Mesenchymal stem cell (in vitro differentiated cells and primary cell): ENCODE measurements at regions not wholly inside any gene's neighbourhood (a gene's known extent, or its start where the extent isn't known, plus 50 kb on each side); places are given as distances from the start of the nearest gene placed in this dataset.
A peak's percentile ranks its signal among the peaks of the same experiment; 100 is the strongest.
"Not testable (repeated sequence)": the region's sequence is repeated elsewhere in the genome, so short reads cannot be mapped to it uniquely, and the experiment has no call there.

Experiments used
- DNase-seq: peaks from one replicate; pipeline ENCODE4 v3.0.0-alpha.2; 2013
- H2AFZ ChIP-seq: one replicate; pipeline ENCODE4 v1.6.1; 2013; ENCODE audit warnings: low read depth, mild to moderate bottlenecking, control low read depth, inconsistent platforms, low read length, moderate library complexity
- H2AK5ac ChIP-seq: 2 replicates; pipeline ENCODE4 v1.6.1; 2013; ENCODE audit warnings: low read length, moderate library complexity, mild to moderate bottlenecking, inconsistent platforms; ENCODE audit not compliant: severe bottlenecking
- H2BK120ac ChIP-seq: one replicate; pipeline ENCODE4 v1.6.1; 2013; ENCODE audit warnings: low read depth, mild to moderate bottlenecking, inconsistent platforms, low read length, moderate library complexity
- H2BK12ac ChIP-seq, 2 experiments: one replicate each; pipeline ENCODE4 v1.6.1; 2013; ENCODE audit warnings: inconsistent platforms in 2 of 2, low read length in 2 of 2, mild to moderate bottlenecking in 2 of 2, moderate library complexity in 2 of 2, control low read depth in 1 of 2
- H2BK15ac ChIP-seq: one replicate; pipeline ENCODE4 v1.6.1; 2013; ENCODE audit warnings: mild to moderate bottlenecking, low read depth, inconsistent platforms; ENCODE audit not compliant: poor library complexity, severe bottlenecking
- H2BK5ac ChIP-seq: 2 replicates; pipeline ENCODE4 v1.6.1; 2013; ENCODE audit warnings: low read depth, mild to moderate bottlenecking, low read length, control low read depth, inconsistent platforms; ENCODE audit not compliant: poor library complexity, severe bottlenecking
- H3K14ac ChIP-seq, 2 experiments: one replicate each; pipeline ENCODE4 v1.6.1; 2013; ENCODE audit warnings: inconsistent platforms in 2 of 2, low read length in 2 of 2, control low read depth in 1 of 2, mild to moderate bottlenecking in 1 of 2, moderate library complexity in 1 of 2
- H3K18ac ChIP-seq, 2 experiments: one replicate each; pipeline ENCODE4 v1.6.1; 2013; ENCODE audit warnings: inconsistent platforms in 2 of 2, low read length in 2 of 2, control low read depth in 1 of 2, low read depth in 1 of 2, mild to moderate bottlenecking in 1 of 2
- H3K23ac ChIP-seq, 2 experiments: one replicate each; pipeline ENCODE4 v1.6.1; 2013; ENCODE audit warnings: inconsistent platforms in 2 of 2, low read length in 2 of 2, mild to moderate bottlenecking in 2 of 2, moderate library complexity in 2 of 2, control low read depth in 1 of 2
- H3K27ac ChIP-seq: 2 replicates; pipeline ENCODE4 v1.5.1; 2013; ENCODE audit warnings: mild to moderate bottlenecking, moderate library complexity, low read length, control low read depth, inconsistent platforms; ENCODE audit not compliant: poor library complexity, severe bottlenecking
- H3K27me3 ChIP-seq, 2 experiments: 2 replicates each; pipeline versions ENCODE4 v1.6.1 to v1.7.0; 2013; ENCODE audit warnings: low read length in 2 of 2, mild to moderate bottlenecking in 2 of 2, moderate library complexity in 2 of 2, control low read depth in 1 of 2, inconsistent platforms in 1 of 2; ENCODE audit not compliant: control insufficient read depth in 1 of 2, insufficient read depth in 1 of 2
- H3K36me3 ChIP-seq, 2 experiments: 2 replicates each; pipeline versions ENCODE4 v1.6.1 to v1.7.0; 2013; ENCODE audit warnings: low read length in 2 of 2, control low read depth in 1 of 2, inconsistent platforms in 1 of 2, low read depth in 1 of 2, mild to moderate bottlenecking in 1 of 2; ENCODE audit not compliant: insufficient read depth in 2 of 2, control insufficient read depth in 1 of 2
- H3K4ac ChIP-seq, 2 experiments: one replicate each; pipeline ENCODE4 v1.6.1; 2013; ENCODE audit warnings: inconsistent platforms in 2 of 2, low read length in 2 of 2, mild to moderate bottlenecking in 2 of 2, moderate library complexity in 2 of 2, control low read depth in 1 of 2, low read depth in 1 of 2
- H3K4me1 ChIP-seq: 2 replicates; pipeline ENCODE4 v1.6.1; 2013; ENCODE audit warnings: low read depth, low read length, control low read depth; ENCODE audit not compliant: control insufficient read depth, insufficient read depth
- H3K4me2 ChIP-seq: 2 replicates; pipeline ENCODE4 v1.6.1; 2013; ENCODE audit warnings: low read length, mild to moderate bottlenecking, inconsistent platforms; ENCODE audit not compliant: poor library complexity, severe bottlenecking
- H3K4me3 ChIP-seq, 2 experiments: 2 replicates each; pipeline versions ENCODE4 v1.5.1 to v1.7.0; 2013; ENCODE audit warnings: low read length in 2 of 2, mild to moderate bottlenecking in 2 of 2, control low read depth in 1 of 2, low read depth in 1 of 2; ENCODE audit not compliant: insufficient read depth in 1 of 2
- H3K79me1 ChIP-seq: replicated peaks from 2 replicates; pipeline ENCODE4 v1.6.1; 2013; ENCODE audit warnings: mild to moderate bottlenecking, control low read depth, low read length, inconsistent platforms; ENCODE audit not compliant: poor library complexity, severe bottlenecking
- H3K9ac ChIP-seq: 2 replicates; pipeline ENCODE4 v1.7.0; 2013; ENCODE audit warnings: mild to moderate bottlenecking, low read length, moderate library complexity
- H3K9me3 ChIP-seq: 2 replicates; pipeline ENCODE4 v1.7.0; 2013; ENCODE audit warnings: mild to moderate bottlenecking, low read length; ENCODE audit not compliant: control insufficient read depth
- H4K8ac ChIP-seq: one replicate; pipeline ENCODE4 v1.6.1; 2013; ENCODE audit warnings: inconsistent platforms, mild to moderate bottlenecking, low read length, moderate library complexity
- H4K91ac ChIP-seq: one replicate; pipeline ENCODE4 v1.6.1; 2013; ENCODE audit warnings: mild to moderate bottlenecking, low read length, inconsistent platforms
- WGBS: methylation state at CpG from one replicate; pipeline ENCODE4 v1.1.7; 2013; ENCODE audit warnings: mixed read lengths; 5-methylcytosine and 5-hydroxymethylcytosine counted together

DNA sequence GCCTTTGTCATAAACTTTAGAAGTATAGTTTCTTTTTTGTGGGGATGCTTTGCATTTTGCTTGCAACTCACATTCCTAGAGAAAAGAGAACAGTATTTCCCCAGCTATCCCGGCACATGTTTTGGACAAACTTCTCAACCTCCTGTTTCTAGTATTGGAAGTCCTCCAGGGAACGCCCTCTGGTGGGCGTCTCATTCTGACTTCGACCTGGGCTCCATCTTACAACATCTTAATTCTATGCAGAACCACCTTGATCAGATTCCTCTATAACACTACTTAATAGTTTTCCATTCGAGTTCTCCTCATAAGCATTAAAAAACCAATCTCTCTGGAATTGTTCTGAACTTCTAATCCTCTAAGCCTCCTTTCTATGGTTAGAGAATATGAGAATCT lies 139.5 kb upstream of the FZD8 start:
- Histone ChIP-seq H3K27ac (no peak overlapping the region), H3K79me1 (no peaks in the 10 kb centered on the region), H3K36me3 (no peaks in the 10 kb centered on the region), H2BK120ac (no peak overlapping the region), H3K14ac (no peak overlapping the region), H3K23ac (no peak overlapping the region), H4K91ac (no peak overlapping the region), H2AFZ (no peak overlapping the region), H4K8ac (no peak overlapping the region), H2BK12ac (no peak overlapping the region), H3K9me3 (no peaks in the 10 kb centered on the region), H3K27me3 (peaks cover 0 to 6% of the 10 kb centered on the region in 2 experiments), H3K9ac (no peak overlapping the region), H3K4ac (no peak overlapping the region), H3K4me1 (peaks cover 3% of the 10 kb centered on the region), H3K4me3 (no peak overlapping the region), H2AK5ac (no peak overlapping the region), H2BK15ac (no peak overlapping the region), H2BK5ac (no peak overlapping the region), H3K18ac (no peak overlapping the region), H3K4me2 (no peak overlapping the region)
- WGBS, result 57% methylated on average over 5 of the region's 5 CpGs
- no peak for DNase-seq

DNA sequence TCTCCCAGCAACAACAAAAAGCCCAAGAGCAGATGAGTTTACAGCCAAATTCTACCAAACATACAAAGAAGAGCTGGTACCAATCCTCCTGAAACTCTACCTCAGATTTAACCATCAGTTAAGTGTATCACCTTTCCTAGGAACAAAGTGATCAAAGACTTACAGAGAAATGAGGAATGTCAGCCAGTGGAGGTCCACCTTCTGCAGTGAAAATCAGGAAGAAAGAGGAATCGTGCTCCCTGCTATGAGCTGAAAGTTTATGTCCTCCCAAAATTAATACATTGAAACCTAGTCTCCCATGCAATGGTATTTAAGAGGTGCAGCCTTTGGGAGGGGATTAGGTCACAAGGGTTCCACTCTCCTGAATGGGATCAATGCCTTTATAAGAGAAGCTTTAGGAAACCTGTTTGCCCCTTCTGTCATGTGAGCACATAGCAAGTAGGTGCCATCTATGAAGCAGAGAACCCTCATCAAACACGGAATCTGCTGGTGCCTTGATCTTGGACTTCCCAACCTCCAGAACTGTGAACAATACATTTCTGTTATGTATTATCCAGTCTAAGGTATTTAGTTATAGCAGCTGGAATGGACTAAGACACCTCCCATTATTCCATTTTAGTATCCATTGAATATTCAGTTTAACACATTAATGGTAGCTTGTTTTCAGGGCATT lies 139.0 kb upstream of the FZD8 start:
- Histone ChIP-seq H3K23ac (no peak overlapping the region), H3K27ac (no peak overlapping the region), H4K8ac (no peak overlapping the region), H3K14ac (no peak overlapping the region), H2BK120ac (no peak overlapping the region), H3K36me3 (no peaks in the 10 kb centered on the region), H3K4me1 (peaks cover 3% of the 10 kb centered on the region), H2BK5ac (no peak overlapping the region), H4K91ac (no peak overlapping the region), H3K79me1 (no peaks in the 10 kb centered on the region), H2BK12ac (no peak overlapping the region), H3K9me3 (no peaks in the 10 kb centered on the region), H2AK5ac (no peak overlapping the region), H2AFZ (no peak overlapping the region), H3K4me2 (no peak overlapping the region), H2BK15ac (no peak overlapping the region), H3K4ac (no peak overlapping the region), H3K4me3 (no peak overlapping the region), H3K18ac (no peak overlapping the region), H3K9ac (no peak overlapping the region), H3K27me3 (peaks cover 0 to 6% of the 10 kb centered on the region in 2 experiments)
- 100% methylated on average over 1 of the region's 2 CpGs for WGBS
- DNase-seq, result no peak

DNA sequence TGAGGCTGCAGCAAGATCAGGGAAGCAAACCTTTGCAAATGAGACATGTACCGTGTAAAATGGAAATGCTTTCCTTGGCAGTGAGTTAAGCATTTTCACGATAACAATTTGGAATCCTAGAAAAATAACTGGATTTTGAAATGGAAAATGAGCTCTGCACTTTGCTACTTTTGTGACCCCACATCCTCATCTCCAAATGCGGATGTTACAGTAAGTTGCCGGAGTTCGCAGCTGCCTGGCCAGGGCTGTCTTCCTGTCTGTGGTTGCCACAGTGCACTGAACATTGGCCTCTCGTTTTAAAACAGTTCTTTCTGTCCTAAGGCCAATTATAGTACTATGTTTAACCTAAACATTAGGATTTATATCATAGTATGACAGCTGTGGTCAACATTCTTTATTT lies 136.2 kb upstream of the FZD8 start:
- Histone ChIP-seq H3K9me3 (no peaks in the 10 kb centered on the region), H4K8ac (no peak overlapping the region), H3K27me3 (peaks cover 0 to 10% of the 10 kb centered on the region in 2 experiments), H2BK5ac (no peak overlapping the region), H3K9ac (no peak overlapping the region), H3K27ac (no peak overlapping the region), H4K91ac (peak overlapping the region; percentile 25), H2AK5ac (no peak overlapping the region), H3K4me3 (no peak overlapping the region), H3K4ac (no peak overlapping the region), H3K4me1 (no peaks in the 10 kb centered on the region), H2BK120ac (no peak overlapping the region), H3K18ac (no peak overlapping the region), H3K4me2 (no peak overlapping the region), H2BK12ac (peak overlapping the region in 1 of 2 experiments; percentile 24), H2AFZ (peak overlapping the region; percentile 67), H3K79me1 (no peaks in the 10 kb centered on the region), H3K14ac (no peak overlapping the region), H2BK15ac (no peak overlapping the region), H3K23ac (no peak overlapping the region), H3K36me3 (no peaks in the 10 kb centered on the region)
- 76% methylated on average over 5 of the region's 6 CpGs for WGBS
- DNase-seq, result no peak

GRCh38 chr10:35776557-35776956 lies 134.5 kb upstream of the FZD8 start:
- not testable (repeated sequence) for H3K4ac ChIP-seq, H4K8ac ChIP-seq, H3K4me1 ChIP-seq, H2AFZ ChIP-seq, DNase-seq, H4K91ac ChIP-seq, H3K23ac ChIP-seq, H3K36me3 ChIP-seq, H2BK5ac ChIP-seq, H2AK5ac ChIP-seq, H2BK120ac ChIP-seq, H3K9ac ChIP-seq, H3K14ac ChIP-seq, H2BK12ac ChIP-seq, H3K4me2 ChIP-seq, H3K79me1 ChIP-seq, H2BK15ac ChIP-seq, H3K4me3 ChIP-seq, H3K9me3 ChIP-seq, H3K27ac ChIP-seq
- peaks cover 0 to 11% of the 10 kb centered on the region in 2 experiments for H3K27me3 ChIP-seq
- peak overlapping the region in 1 of 2 experiments; percentile 15 for H3K18ac ChIP-seq
